Neural progenitor cell (in vitro differentiated cells): ENCODE measurements at regions not wholly inside any gene's neighbourhood (a gene's known extent, or its start where the extent isn't known, plus 50 kb on each side); places are given as distances from the start of the nearest gene placed in this dataset. TPM values are rescaled to one million over a fixed set of nuclear protein-coding genes. Genes with fewer than 3 reads are reported as not detected.
"Not testable (repeated sequence)": the region's sequence is repeated elsewhere in the genome, so short reads cannot be mapped to it uniquely, and the experiment has no call there.

ENCODE experiments used
- DNase-seq: peaks from one replicate; pipeline ENCODE4 v3.0.0-alpha.2; 2016; ENCODE audit warnings: low spot score
- H2AFZ ChIP-seq: fragments of 200-600 bp; sonication (generic); replicated peaks from 2 replicates; pipeline ENCODE4 v1.6.1; 2016; ENCODE audit warnings: antibody characterized with exemption
- H3F3A ChIP-seq: fragments of 200-600 bp; sonication (generic); 2 replicates; pipeline ENCODE4 v1.6.1; 2016; ENCODE audit warnings: antibody characterized with exemption, low read depth
- H3K27ac ChIP-seq: fragments of 200-600 bp; sonication (generic); 2 replicates; pipeline ENCODE4 v1.5.1; 2016; ENCODE audit warnings: mild to moderate bottlenecking
- H3K27me3 ChIP-seq: fragments of 200-600 bp; sonication (generic); 2 replicates; pipeline ENCODE4 v1.6.1; 2016; ENCODE audit warnings: mild to moderate bottlenecking, moderate library complexity
- H3K36me3 ChIP-seq: fragments of 200-600 bp; sonication (generic); 2 replicates; pipeline ENCODE4 v1.5.1; 2016
- H3K4me1 ChIP-seq: fragments of 200-600 bp; sonication (generic); 2 replicates; pipeline ENCODE4 v1.6.1; 2016; ENCODE audit warnings: mixed run types
- H3K4me2 ChIP-seq: fragments of 200-600 bp; sonication (generic); 2 replicates; pipeline ENCODE4 v1.6.1; 2016
- H3K4me3 ChIP-seq: fragments of 200-600 bp; sonication (generic); 2 replicates; pipeline ENCODE4 v1.5.1; 2016
- H3K79me2 ChIP-seq: fragments of 200-600 bp; sonication (generic); 2 replicates; pipeline ENCODE4 v1.6.1; 2016; ENCODE audit warnings: low read depth
- H3K9ac ChIP-seq: fragments of 200-600 bp; sonication (generic); 2 replicates; pipeline ENCODE4 v1.6.1; 2016
- H3K9me3 ChIP-seq: fragments of 200-600 bp; sonication (generic); 2 replicates; pipeline ENCODE4 v1.5.1; 2016; ENCODE audit warnings: low read depth
- H4K20me1 ChIP-seq: fragments of 200-600 bp; sonication (generic); 2 replicates; pipeline ENCODE4 v1.6.1; 2016; ENCODE audit warnings: low read depth
- H3K27ac Mint-ChIP-seq: 3 replicates; pipeline ENCODE4 v1.8.0; 2021; ENCODE audit warnings: mixed read lengths
- H3K27me3 Mint-ChIP-seq: 2 replicates; pipeline ENCODE4 v1.8.0; 2022; ENCODE audit warnings: low read depth, mild to moderate bottlenecking, inconsistent platforms, moderate library complexity, mixed read lengths; ENCODE audit not compliant: insufficient read depth
- H3K36me3 Mint-ChIP-seq: 3 replicates; pipeline ENCODE4 v1.8.0; 2021; ENCODE audit warnings: mixed read lengths
- H3K4me1 Mint-ChIP-seq: 3 replicates; pipeline ENCODE4 v1.8.0; 2021; ENCODE audit warnings: mixed read lengths
- H3K4me3 Mint-ChIP-seq: 3 replicates; pipeline ENCODE4 v1.8.0; 2021; ENCODE audit warnings: mild to moderate bottlenecking, moderate library complexity, mixed read lengths
- H3K9me3 Mint-ChIP-seq: 3 replicates; pipeline ENCODE4 v1.8.0; 2020; ENCODE audit warnings: mixed read lengths
- CTCF ChIP-seq: fragments of 200-600 bp; sonication (generic); IDR thresholded peaks from 2 replicates; pipeline ENCODE4 v1.5.1; 2017; ENCODE audit warnings: antibody characterized with exemption, mild to moderate bottlenecking
- EZH2 ChIP-seq: fragments of 200-600 bp; sonication (generic); IDR thresholded peaks from 2 replicates; pipeline ENCODE4 v1.6.1; 2017; ENCODE audit warnings: antibody characterized with exemption, mild to moderate bottlenecking, moderate library complexity
- EZH2phosphoT487 ChIP-seq: fragments of 200-600 bp; sonication (generic); IDR thresholded peaks from 2 replicates; pipeline ENCODE4 v1.6.1; 2017; ENCODE audit warnings: antibody characterized with exemption
- small RNA-seq: library from RNA; depleted of rRNA; stranded (forward); fragments of <200 nt; gene quantifications from one replicate; pipeline ENCODE3, GENCODE V24; 2015

DNA sequence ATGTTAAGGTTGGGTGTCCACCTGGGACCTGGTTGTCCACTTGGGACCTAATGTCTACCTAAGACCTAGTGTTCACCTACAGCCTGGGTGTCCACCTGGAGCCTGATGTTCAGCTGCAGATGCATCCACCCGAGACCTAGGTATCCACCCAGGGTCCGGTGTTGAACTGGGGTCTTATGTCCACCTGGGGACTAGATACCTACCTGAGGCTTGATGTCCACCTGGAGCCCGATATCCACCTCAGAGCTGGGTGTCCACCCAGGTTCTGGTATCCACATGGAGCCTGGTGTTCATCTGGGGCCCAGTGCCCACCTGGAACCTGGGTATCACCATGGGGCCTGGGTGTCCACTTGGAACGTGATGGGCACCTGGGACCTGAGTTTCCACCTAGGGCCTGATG, 389.2 kb downstream of the ZNF716 start:
- H2AFZ ChIP-seq, H3K9ac ChIP-seq, H3F3A ChIP-seq, H3K27ac ChIP-seq, H3K36me3 ChIP-seq, H3K27me3 ChIP-seq, H3K27ac Mint-ChIP-seq, H3K4me2 ChIP-seq, H3K27me3 Mint-ChIP-seq, H3K4me3 Mint-ChIP-seq, DNase-seq, H3K9me3 ChIP-seq, H3K4me3 ChIP-seq, H4K20me1 ChIP-seq, H3K4me1 Mint-ChIP-seq, H3K4me1 ChIP-seq, H3K36me3 Mint-ChIP-seq, H3K79me2 ChIP-seq, H3K9me3 Mint-ChIP-seq: not testable (repeated sequence)

GRCh38 chr7:57867884-57868701, 418.1 kb downstream of the ZNF716 start:
- no peaks in the 10 kb centered on the region for H4K20me1 ChIP-seq
- Mint-ChIP-seq H3K4me3 (no peak overlapping the region), H3K27me3 (no peaks in the 10 kb centered on the region), H3K36me3 (no peaks in the 10 kb centered on the region), H3K4me1 (no peaks in the 10 kb centered on the region), H3K9me3 (peaks cover 31% of the 10 kb centered on the region), H3K27ac (no peak overlapping the region)
- no peak overlapping the region for H3K4me2 ChIP-seq
- no peaks in the 10 kb centered on the region for H3K36me3 ChIP-seq
- no peak for DNase-seq
- H2AFZ ChIP-seq = no peak overlapping the region
- H3K79me2 ChIP-seq = no peaks in the 10 kb centered on the region
- no peaks in the 10 kb centered on the region for H3K27me3 ChIP-seq
- no peak for TF ChIP-seq EZH2
- TF ChIP-seq CTCF = no peak
- no peak for TF ChIP-seq EZH2phosphoT487
- H3K27ac ChIP-seq = no peak overlapping the region
- peaks cover 20% of the 10 kb centered on the region for H3K9me3 ChIP-seq
- no peaks in the 10 kb centered on the region for H3F3A ChIP-seq
- no peak overlapping the region for H3K4me3 ChIP-seq
- H3K4me1 ChIP-seq = no peaks in the 10 kb centered on the region
- no peak overlapping the region for H3K9ac ChIP-seq

GRCh38 chr7:57868771-57869483, 418.9 kb downstream of the ZNF716 start:
- Mint-ChIP-seq H3K4me1 (no peaks in the 10 kb centered on the region), H3K36me3 (no peaks in the 10 kb centered on the region), H3K27ac (no peak overlapping the region), H3K9me3 (peaks cover 28% of the 10 kb centered on the region), H3K27me3 (no peaks in the 10 kb centered on the region), H3K4me3 (no peak overlapping the region)
- Histone ChIP-seq H3K4me3 (no peak overlapping the region), H4K20me1 (no peaks in the 10 kb centered on the region), H3K9ac (no peak overlapping the region), H3K79me2 (no peaks in the 10 kb centered on the region), H2AFZ (no peak overlapping the region), H3F3A (no peaks in the 10 kb centered on the region), H3K27me3 (no peaks in the 10 kb centered on the region), H3K27ac (no peak overlapping the region), H3K36me3 (no peaks in the 10 kb centered on the region), H3K4me2 (no peak overlapping the region), H3K4me1 (no peaks in the 10 kb centered on the region), H3K9me3 (peaks cover 21% of the 10 kb centered on the region)
- no peak for TF ChIP-seq CTCF
- TF ChIP-seq EZH2 = no peak
- TF ChIP-seq EZH2phosphoT487 = no peak
- DNase-seq = no peak

Small RNA genes in the stretch of these regions (small RNA-seq; reads per million reads assigned to genes)
- gene AC023141.11 (not detected), gene AC023141.12 (not detected), gene AC023141.8 (not detected)
